GM21528 (cell line): ENCODE measurements at regions not wholly inside any gene's neighbourhood (a gene's known extent, or its start where the extent isn't known, plus 50 kb on each side); places are given as distances from the start of the nearest gene placed in this dataset.
A peak's percentile ranks its signal among the peaks of the same experiment; 100 is the strongest.

Source experiments
- ATAC-seq: cut with Tn5 transposase; IDR thresholded peaks from one replicate; pipeline ENCODE4 v1.9.1; 2021; ENCODE audit warnings: mild to moderate bottlenecking, moderate library complexity; ENCODE audit not compliant: unreplicated experiment, low FRiP score

GRCh38 chr13:107238262-107238981, 670.5 kb upstream of the ARGLU1 start:
- no peak for ATAC-seq

- ATAC-seq, result no peak
Observed at GRCh38 chr13:107234319-107235073, 666.6 kb upstream of the ARGLU1 start.

GRCh38 chr13:107233541-107233940, 665.6 kb upstream of the ARGLU1 start:
- ATAC-seq, result no peak

- no peak for ATAC-seq
Observed at GRCh38 chr13:107231944-107232343, 664.0 kb upstream of the ARGLU1 start.

GRCh38 chr13:107223867-107224266, 655.9 kb upstream of the ARGLU1 start:
- no peak for ATAC-seq

- ATAC-seq, result no peak
Observed at GRCh38 chr13:107222597-107222996, 654.7 kb upstream of the ARGLU1 start.

GRCh38 chr13:107220245-107220644, 652.3 kb upstream of the ARGLU1 start:
- ATAC-seq, result no peak

- no peak for ATAC-seq
Observed at GRCh38 chr13:107217251-107217650, 649.3 kb upstream of the ARGLU1 start.

- ATAC-seq, result no peak
Observed at GRCh38 chr13:107216046-107216755, 648.3 kb upstream of the ARGLU1 start.

GRCh38 chr13:107211073-107211472, 643.1 kb upstream of the ARGLU1 start:
- peak; percentile 96 for ATAC-seq

GRCh38 chr13:107210723-107211030, 642.7 kb upstream of the ARGLU1 start:
- ATAC-seq, result no peak

- ATAC-seq, result no peak
Observed at GRCh38 chr13:107209824-107210722, 642.1 kb upstream of the ARGLU1 start.

- ATAC-seq, result no peak
Observed at GRCh38 chr13:107208889-107209288, 641.0 kb upstream of the ARGLU1 start.

- ATAC-seq, result peak; percentile 98
Observed at GRCh38 chr13:107205318-107206104, 637.6 kb upstream of the ARGLU1 start.

GRCh38 chr13:107203146-107203847, 635.4 kb upstream of the ARGLU1 start:
- ATAC-seq, result no peak

- no peak for ATAC-seq
Observed at GRCh38 chr13:107202371-107203023, 634.6 kb upstream of the ARGLU1 start.

GRCh38 chr13:107200491-107200890, 632.6 kb upstream of the ARGLU1 start:
- no peak for ATAC-seq

- no peak for ATAC-seq
Observed at GRCh38 chr13:107192289-107192688, 624.4 kb upstream of the ARGLU1 start.

GRCh38 chr13:107190065-107190464, 622.1 kb upstream of the ARGLU1 start:
- ATAC-seq, result no peak
